ENCODE measurements at regions not wholly inside any gene's neighbourhood (a gene's known extent, or its start where the extent isn't known, plus 50 kb on each side); places are given as distances from the start of the nearest gene placed in this dataset.
A peak's percentile ranks its signal among the peaks of the same experiment; 100 is the strongest.

DNA sequence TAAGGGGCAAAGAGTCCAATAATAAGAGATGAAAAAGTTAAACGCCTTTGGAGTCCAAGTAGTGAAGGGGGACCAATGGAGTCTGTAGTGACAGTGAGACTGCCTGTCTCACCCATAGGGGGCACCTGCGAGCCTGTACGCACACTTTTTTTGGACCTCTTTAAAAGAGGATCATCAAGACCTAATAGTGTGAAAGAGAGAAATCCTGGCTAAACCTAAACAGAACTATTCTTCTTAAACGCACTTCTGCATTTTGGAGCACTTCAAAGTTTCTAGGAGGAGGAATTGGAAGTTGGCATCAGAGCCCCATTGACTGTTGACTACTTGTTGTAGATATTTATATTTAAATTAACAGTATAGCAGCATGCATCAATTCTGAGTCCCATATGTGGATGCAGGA is 636.1 kb upstream of the KLF4 start:
- DNase-seq (ENCODE audit: low read depth) (no peak), FAIRE-seq (no peak)
- H3K36me3 ChIP-seq (ENCODE audit: control insufficient read depth, insufficient read depth, low read length): no peaks in the 10 kb centered on the region
- TF ChIP-seq, protein P1, sequence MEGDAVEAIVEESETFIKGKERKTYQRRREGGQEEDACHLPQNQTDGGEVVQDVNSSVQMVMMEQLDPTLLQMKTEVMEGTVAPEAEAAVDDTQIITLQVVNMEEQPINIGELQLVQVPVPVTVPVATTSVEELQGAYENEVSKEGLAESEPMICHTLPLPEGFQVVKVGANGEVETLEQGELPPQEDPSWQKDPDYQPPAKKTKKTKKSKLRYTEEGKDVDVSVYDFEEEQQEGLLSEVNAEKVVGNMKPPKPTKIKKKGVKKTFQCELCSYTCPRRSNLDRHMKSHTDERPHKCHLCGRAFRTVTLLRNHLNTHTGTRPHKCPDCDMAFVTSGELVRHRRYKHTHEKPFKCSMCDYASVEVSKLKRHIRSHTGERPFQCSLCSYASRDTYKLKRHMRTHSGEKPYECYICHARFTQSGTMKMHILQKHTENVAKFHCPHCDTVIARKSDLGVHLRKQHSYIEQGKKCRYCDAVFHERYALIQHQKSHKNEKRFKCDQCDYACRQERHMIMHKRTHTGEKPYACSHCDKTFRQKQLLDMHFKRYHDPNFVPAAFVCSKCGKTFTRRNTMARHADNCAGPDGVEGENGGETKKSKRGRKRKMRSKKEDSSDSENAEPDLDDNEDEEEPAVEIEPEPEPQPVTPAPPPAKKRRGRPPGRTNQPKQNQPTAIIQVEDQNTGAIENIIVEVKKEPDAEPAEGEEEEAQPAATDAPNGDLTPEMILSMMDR (IDR thresholded peaks at IDR 0.05; ENCODE audit: insufficient read depth, low read length, severe bottlenecking): peak; percentile 32
- H3K4me3 ChIP-seq (ENCODE audit: low read depth, low read length): no peak overlapping the region
- no peaks in the 10 kb centered on the region for H3K27me3 ChIP-seq (ENCODE audit: control insufficient read depth, insufficient read depth, low read length)

DNA sequence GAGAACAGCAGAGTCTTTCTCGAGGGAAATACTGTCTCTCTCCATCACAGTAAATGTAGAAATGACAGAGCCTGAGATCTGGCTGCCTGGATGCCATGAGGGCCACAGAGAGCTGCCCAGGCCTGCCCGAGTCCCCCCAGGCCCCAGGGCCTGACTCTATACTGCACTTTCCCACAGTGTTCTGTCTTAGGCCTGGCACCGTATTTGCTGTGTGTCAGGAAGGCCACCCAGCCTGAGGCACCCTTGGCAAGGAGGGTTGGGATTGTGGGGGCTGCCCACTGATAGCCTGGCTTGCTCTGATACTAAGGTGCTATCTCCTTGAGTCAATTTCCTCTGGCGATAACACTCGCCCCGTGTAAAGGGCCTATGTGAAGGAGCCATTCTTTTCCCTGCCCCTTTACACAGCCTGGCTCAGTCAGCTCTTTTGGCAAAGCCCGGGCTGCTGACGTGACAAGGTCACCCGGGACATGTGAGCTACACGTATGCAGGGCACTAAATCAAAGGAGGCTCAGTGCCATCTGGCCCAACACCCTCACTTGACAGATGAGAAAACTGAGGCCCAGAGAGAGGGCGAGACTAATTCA is 630.1 kb upstream of the KLF4 start:
- Histone ChIP-seq H3K36me3 (ENCODE audit: control insufficient read depth, insufficient read depth, low read length) (no peaks in the 10 kb centered on the region), H3K4me3 (ENCODE audit: low read depth, low read length) (no peak overlapping the region), H3K27me3 (ENCODE audit: control insufficient read depth, insufficient read depth, low read length) (no peaks in the 10 kb centered on the region)
- DNase-seq (ENCODE audit: low read depth): no peak
- TF ChIP-seq, protein P1 (IDR thresholded peaks at IDR 0.05; ENCODE audit: insufficient read depth, low read length, severe bottlenecking): no peak
- FAIRE-seq: no peak

DNA sequence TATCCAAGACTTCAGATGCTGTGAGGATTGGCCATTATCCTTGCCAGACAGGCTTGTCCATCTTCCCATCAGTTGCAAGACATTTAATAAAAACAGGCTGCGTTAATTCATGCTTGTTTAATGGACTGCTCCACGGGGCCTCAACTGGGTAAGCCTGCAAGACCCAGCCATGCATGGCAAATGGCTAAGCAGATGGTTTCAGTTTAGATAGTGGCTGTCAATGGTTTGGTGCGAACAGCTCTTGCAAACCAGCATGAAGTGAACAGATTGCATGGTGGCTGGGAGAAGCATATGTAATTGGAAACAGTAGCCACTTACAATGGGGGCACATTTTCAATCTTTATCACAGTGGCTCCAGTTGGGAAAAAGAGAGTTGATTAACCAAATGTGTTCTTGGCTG is 628.2 kb upstream of the KLF4 start:
- FAIRE-seq: no peak

DNA sequence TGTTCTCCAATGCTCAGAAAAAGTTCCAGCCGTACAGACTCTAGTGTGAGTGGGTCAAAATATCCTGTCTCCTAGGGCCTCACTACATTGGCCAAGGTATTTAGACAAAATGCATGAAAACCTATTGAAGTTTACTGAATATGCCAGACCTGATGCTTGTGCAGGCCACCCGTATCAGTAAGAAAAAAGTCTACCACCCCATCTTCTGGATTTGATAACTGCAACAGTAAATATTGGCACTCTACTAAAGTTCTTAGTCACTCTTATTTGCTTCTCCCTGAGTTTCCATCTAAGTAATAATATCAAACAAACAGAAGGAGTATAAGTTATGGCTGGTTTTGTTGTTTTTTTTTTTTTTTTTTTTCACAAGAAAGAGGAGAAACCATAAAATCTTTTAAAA is 627.7 kb upstream of the KLF4 start:
- DNase-seq (ENCODE audit: low read depth) (no peak), FAIRE-seq (no peak)
- no peak overlapping the region for H3K4me3 ChIP-seq (ENCODE audit: low read depth, low read length)
- no peaks in the 10 kb centered on the region for H3K36me3 ChIP-seq (ENCODE audit: control insufficient read depth, insufficient read depth, low read length)
- TF ChIP-seq, protein P1 (IDR thresholded peaks at IDR 0.05; ENCODE audit: insufficient read depth, low read length, severe bottlenecking): no peak
- H3K27me3 ChIP-seq (ENCODE audit: control insufficient read depth, insufficient read depth, low read length): no peaks in the 10 kb centered on the region

More for the DNA sequence above, 628.2 kb upstream of the KLF4 start:
- Histone ChIP-seq H3K27me3 (ENCODE audit: control insufficient read depth, insufficient read depth, low read length) (no peaks in the 10 kb centered on the region), H3K36me3 (ENCODE audit: control insufficient read depth, insufficient read depth, low read length) (no peaks in the 10 kb centered on the region), H3K4me3 (ENCODE audit: low read depth, low read length) (no peak overlapping the region)
- DNase-seq (ENCODE audit: low read depth): no peak
- TF ChIP-seq, protein P1 (IDR thresholded peaks at IDR 0.05; ENCODE audit: insufficient read depth, low read length, severe bottlenecking): no peak

DNA sequence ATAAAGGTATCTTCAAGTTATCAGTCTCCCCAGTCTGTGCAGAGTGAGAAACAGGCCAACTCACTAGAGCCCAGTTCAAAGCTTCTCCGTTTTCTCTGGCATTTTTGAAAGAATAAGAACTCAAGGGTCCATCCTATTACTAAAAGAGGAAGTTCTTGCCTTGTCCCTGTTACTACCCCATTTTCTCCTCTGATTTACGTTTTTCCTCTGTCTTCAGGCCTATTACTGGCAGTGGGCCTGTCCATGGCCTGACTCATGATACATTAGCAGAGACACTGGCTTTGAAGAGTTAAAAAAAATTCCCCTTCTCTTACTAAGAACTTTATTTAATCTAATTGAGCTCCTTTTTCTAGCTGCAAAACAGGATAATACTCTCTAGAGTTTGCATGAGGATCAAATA is 624.0 kb upstream of the KLF4 start:
- Histone ChIP-seq H3K36me3 (ENCODE audit: control insufficient read depth, insufficient read depth, low read length) (no peaks in the 10 kb centered on the region), H3K27me3 (ENCODE audit: control insufficient read depth, insufficient read depth, low read length) (no peaks in the 10 kb centered on the region), H3K4me3 (ENCODE audit: low read depth, low read length) (no peak overlapping the region)
- FAIRE-seq (no peak), DNase-seq (ENCODE audit: low read depth) (no peak)
- TF ChIP-seq, protein P1 (IDR thresholded peaks at IDR 0.05; ENCODE audit: insufficient read depth, low read length, severe bottlenecking): no peak

All from bronchial epithelial cell (primary cell).